SK-MEL-5 (cell line): ENCODE measurements at regions not wholly inside any gene's neighbourhood (a gene's known extent, or its start where the extent isn't known, plus 50 kb on each side); places are given as distances from the start of the nearest gene placed in this dataset.
"Not testable (repeated sequence)": the region's sequence is repeated elsewhere in the genome, so short reads cannot be mapped to it uniquely, and the experiment has no call there.

ENCODE experiments used
- DNase-seq: peaks from one replicate; pipeline ENCODE4 v3.0.0-alpha.2; 2016; ENCODE audit warnings: low read depth, low spot score
- in situ Hi-C: cut with HindIII; loops from 2 replicates; pipeline ENCODE4 v1.10.0; 2016; ENCODE audit warnings: low sequenced_read_pairs, high pct_unique_total_duplicates, low pct_unique_long_range_greater_than_20kb

DNA sequence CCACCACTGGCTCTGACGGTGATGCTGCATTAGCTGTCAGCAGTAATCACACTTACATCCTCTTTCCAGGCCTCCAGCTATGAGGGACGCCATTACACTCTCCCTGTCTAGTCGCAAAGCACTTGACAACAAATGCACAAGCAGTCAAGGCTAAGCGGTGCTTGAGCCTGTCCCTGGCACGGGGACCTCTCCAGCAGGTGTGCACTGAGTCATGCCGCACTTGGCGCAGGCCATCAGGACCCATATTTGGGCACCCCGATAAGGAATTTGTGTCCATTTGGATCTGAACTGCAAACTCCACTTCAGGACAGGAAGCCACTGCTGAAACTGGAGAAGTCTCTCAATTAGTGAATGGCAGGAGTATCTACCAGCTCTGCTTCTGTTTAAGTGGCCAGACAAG is 301.9 kb upstream of the OBI1 start:
- in situ Hi-C loops: no loop called here
- no peak for DNase-seq

DNA sequence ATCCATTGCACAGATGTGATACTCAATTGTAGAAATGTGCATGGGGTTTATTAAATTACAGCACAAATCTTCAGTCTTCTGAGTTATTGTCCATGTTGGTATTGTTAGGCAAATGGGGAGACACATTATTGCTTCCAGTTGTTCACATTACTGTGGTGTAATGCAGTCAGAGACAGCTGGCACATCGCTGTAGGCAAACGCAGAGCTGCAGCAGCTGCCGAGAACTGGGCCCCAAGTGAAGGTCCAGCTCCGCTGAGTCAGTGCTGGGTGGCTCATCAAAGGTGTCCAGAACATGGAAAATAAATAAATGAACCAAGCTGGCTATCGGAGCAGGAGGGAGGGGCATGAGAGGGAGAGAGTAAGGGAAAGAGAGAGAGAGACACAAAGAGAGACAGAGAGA is 299.1 kb upstream of the OBI1 start:
- in situ Hi-C loops: no loop called here
- no peak for DNase-seq

DNA sequence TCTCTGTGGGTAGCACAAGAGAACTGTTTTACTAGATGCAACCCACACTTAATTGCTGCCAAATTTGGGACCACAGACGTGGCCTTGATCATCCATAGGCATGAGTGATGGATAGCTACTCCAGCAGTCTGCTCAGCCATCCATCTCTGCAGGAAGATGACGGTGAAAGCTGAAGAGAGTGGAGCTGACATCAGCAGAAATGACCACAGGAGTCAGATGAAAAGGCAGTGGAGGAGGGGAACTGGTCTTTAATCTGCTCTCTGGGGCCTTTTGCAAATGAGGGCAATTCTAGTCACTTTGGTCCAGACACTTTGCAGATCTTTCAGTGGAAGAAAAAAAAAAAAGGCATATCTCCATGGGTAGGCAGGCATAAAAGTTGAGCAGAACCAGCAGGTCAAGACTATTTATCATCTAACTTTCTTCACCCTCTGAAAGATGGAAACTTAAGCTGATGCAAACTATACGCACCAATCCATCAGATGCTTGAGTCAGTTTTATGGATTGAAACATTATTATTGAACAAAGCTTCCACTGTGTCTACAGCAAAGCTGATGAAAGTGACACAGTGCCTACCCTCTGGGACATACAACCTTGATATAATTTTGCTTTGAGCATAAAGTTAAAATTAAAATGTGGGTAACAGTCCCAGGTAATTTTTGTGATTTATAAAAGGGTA is 281.6 kb upstream of the OBI1 start:
- in situ Hi-C loops: no loop called here
- DNase-seq: no peak

DNA sequence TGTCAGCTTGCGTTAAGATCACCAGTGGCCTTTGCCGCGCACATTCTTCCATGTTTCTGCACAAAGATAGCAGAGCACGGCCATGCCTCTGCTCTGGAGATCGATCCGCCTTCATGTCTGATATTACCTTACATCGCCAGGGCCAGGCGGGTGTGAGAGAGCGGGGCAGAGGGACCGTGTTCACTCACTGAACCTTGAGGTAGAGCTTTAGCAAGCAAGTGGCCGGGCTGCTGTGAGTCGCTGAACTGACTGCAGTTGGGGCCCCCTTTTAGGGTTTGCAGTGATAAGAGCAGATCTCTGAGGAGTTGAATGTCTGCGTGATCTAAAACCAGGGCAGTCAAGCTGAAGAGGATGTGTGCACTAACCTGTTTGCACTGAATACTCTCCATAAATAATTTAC is 275.4 kb upstream of the OBI1 start:
- in situ Hi-C loops: no loop called here
- DNase-seq: no peak

DNA sequence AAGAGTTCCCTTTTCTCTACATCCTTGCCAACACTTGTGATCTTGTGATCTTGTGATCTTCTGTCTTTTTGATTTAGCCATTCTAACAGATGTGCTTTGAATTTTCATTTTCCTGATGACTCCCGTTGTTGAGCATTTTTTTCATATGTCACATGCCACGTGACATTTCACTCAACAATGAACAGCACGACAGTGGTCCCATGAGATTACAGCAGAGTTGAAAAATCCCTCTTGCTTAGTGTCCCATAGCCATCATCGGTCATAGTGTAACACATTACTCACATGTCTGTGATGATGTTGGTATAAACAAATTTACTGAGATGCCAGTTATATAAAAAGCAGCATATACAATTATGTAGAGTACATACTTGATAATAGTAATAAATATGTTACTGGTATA is 256.1 kb upstream of the OBI1 start:
- DNase-seq: no peak
- in situ Hi-C loops: no loop called here

DNA sequence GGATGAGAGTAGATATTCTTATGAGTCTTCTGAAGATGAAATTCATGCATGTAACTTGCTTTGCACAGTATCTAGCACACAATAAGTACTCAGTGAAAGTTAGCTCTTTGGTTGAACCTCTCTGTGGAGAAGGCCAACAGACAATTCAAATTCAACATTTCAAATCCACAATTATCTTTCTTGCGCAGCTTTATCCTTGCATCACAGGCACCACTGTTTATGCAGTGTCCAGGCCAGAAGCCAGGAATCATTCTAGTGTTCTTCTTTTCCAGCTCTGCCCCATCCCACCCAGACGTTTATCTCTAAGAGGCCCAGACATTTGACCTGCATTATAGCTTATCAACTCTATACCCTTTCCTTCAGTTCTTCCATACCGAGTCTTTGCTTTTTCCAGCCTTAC is 254.7 kb upstream of the OBI1 start:
- DNase-seq: no peak
- in situ Hi-C loops: no loop called here

DNA sequence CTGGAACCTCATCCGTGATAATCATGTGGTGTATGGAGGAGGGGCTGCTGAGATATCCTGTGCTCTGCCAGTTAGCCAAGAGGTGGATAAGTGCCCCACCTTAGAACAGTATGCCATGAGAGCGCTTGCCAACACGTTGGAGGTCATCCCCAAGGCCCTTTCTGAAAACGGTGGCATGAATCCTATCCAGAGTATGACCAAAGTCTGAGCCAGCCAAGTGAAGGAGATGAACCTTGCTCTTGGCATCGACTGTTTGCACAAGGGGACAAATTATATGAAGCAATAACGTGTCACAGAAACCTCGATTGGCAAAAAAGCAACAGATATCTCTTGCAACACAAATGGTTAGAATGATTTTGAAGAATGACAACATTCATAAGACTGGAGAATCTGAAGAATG is 251.2 kb upstream of the OBI1 start:
- DNase-seq: no peak
- in situ Hi-C loops: no loop called here

DNA sequence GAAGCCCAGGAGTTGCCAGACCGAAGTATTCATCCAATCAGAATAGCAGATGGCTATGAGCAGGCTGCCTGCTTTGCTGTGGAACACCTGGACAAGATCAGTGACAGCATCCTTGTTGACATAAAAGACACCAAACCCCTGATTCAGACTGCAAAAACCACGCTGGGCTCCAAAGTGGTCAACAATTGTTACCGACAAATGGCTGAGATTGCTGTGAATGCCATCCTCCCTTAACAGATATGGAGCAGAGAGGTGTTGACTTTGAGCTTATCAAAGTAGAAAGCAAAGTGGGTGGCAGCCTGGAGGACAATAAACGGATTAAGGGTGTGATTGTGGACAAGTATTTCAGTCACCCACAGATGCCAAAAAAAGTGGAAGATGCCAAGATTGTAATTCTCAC is 250.3 kb upstream of the OBI1 start:
- no peak for DNase-seq
- in situ Hi-C loops: no loop called here

DNA sequence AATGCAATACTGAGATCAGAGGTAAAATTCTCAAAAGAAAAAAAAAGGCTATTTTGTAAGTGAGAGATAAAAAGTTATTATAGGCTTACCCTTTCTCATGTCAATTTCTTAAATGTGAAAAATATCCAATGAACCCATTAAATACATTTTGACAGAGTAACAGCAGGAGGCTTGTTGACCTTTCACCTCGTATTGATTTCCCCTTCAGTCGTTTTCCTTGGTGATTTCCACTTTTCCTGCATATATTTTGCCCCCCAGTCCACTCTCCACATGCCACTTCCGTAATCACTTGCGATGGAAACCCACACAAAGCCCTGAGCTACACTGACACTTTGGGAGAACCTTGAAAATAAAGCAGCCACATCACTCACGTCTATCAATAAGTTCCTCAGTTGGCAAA is 248.1 kb upstream of the OBI1 start:
- in situ Hi-C loops: no loop called here
- DNase-seq: no peak

DNA sequence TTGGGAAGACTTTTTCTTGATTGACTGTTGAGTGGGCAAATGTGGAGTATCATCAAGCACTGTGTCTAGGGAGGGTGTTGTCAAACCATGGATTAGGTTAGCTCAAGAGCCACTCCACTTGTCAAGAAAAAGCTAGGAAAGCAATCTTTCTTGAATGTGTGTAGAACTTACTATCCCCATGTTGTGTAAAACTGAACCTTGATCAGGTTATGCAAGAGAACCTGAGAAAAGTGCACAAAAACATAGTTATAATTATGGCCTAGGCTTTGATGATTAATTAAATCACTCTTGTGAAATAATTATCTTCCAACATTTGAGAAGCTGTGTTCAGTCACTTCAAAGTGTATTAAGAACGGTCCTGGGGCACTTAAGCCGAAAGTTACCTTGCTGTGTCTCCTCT is 238.2 kb upstream of the OBI1 start:
- DNase-seq: no peak
- in situ Hi-C loops: no loop called here

DNA sequence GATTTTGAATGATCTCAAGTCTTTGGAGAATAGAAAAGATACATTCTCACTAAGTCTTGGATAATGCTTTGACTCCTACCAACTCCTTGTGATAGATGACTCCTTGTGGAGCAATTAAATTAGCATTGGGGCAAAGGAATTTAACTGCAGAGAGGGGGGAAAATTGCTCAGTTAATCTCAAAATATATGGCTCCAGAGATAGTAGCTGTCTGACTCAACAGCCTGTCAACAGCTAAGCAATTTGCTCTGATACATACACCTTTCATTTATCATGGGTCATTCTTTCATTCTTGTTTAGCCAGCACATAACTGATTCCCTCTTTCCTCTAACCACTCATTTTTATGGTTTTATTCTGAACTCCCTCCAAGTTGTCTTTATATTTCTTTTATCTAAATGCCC is 225.6 kb upstream of the OBI1 start:
- in situ Hi-C loops: no loop called here

DNA sequence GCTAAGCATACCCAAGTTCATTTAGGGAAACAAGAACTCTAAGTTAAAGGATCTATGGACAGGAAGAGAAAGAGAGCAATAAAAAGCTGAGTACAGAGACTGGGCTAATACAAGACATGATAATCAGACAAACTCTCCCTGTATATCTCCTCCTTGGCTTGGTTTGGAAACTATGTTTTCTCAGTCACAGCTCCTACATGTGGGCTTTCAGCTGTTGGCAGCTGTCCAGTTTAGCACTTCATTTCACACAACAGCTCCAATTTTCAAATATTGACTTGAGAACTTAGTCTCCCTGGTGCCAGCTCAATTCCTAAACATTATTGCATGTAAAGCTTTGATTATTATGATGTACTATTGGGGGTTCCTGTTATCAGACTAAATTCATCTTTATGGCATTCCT is 222.8 kb upstream of the OBI1 start:
- DNase-seq: no peak
- in situ Hi-C loops: no loop called here

More for the DNA sequence above, 225.6 kb upstream of the OBI1 start:
- no peak for DNase-seq

DNA sequence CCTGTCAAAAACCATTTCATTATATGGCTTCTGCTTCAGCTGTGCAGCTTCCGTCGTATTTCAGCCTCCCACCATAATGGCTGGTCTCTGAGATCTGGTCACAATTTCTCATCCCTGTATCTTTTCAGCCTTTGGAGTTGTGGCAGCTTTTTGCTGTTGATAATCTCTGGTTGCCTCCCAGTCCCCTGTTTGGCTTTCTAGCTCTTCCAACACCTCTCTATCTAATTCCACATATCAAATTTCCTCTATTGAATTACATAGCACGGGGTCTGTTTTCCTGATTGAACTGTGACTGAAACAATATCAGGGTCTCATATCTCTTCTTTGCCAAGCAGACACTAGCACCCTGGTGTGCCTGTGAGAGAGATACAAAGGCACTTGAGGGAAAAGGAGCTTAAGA is 222.1 kb upstream of the OBI1 start:
- in situ Hi-C loops: no loop called here
- DNase-seq: no peak

DNA sequence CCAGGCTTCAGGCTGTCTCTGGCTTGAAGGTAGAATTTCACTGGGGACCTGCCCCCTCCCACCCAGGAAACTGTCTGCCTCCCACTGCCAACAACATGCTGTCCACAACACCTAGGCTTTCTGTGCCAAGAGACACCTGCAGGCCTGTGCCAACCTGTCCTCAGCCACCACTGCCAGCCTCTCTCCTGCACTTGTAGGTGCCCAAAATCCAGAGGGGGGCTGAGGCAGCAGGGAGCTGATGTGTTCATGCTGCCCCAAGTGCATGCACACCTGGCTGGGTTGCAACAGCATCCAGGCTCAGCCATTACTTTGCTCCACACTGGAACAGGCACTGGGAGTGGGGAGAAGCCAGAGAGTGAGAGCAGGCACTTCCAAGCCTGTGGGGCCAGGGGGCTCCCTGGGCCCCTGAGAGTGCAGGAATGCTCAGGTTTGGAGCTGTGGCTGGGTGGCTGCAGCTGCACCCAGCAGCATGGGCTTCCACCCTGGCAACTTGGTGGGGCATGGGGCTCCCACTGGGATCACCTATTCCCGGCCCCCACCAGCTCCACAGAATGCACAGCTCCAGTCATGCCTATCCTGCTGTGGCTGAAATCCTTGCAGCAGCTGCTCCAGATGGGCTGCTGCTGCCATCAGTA is 218.1 kb upstream of the OBI1 start:
- in situ Hi-C loops: no loop called here

DNA sequence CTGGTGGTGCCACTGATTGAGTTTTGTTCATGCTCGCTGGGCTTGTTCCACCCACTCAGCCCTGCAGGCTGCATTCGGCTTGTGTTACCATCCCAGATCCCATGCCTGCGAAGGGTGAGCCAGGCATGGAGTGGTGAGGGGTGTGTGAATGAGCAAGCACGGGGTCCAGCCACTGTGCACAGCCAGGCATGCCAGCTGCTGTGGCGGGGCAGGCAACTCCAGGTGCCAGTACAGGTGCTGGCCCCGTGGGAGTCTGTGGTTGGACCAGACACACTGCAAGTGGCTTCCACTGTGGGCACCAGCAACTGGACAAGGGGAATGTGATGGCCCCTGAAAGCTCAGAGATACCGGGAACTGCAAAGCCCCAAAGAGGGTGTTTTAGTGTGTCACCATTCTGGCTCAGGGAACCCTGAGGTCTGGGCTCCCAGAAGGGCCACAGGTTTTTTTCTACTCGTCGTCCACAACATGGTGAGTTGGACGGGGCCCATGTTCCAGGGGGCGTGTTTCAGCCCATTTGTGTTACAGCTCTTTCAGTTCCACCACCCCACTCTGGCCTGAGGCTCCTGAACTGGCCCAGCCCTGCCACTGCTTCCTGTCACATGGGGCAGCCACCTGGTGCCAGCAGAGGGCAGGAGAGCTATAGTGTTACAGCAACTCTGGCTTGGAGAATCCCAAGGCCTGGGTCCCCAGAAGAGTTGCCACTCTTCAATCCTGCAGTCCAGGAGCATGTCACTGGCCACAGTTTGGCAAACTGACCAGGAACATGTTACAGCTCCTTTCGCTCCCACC is 217.0 kb upstream of the OBI1 start:
- in situ Hi-C loops: no loop called here

More for the DNA sequence above, 218.1 kb upstream of the OBI1 start:
- DNase-seq: no peak

DNA sequence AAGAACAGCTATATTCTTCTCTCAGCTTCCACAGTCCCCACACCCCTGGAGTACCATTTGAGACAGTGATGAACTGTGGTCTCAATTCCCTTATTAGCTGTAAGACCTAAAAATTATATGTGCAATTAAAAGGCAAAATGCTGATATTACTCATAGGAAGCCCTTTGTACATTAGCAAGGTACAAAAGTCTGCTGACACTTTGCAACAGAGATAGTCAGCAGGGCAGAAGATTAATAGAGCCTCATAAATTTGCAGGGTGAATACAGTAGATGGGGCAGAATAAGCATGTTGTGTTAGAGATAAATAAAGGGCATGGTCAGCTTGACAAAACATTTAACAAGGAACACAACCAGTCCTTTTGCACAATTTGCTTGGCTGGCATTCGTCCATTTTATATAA is 210.0 kb upstream of the OBI1 start:
- in situ Hi-C loops: no loop called here
- no peak for DNase-seq

More for the DNA sequence above, 217.0 kb upstream of the OBI1 start:
- DNase-seq: peak; percentile 15

DNA sequence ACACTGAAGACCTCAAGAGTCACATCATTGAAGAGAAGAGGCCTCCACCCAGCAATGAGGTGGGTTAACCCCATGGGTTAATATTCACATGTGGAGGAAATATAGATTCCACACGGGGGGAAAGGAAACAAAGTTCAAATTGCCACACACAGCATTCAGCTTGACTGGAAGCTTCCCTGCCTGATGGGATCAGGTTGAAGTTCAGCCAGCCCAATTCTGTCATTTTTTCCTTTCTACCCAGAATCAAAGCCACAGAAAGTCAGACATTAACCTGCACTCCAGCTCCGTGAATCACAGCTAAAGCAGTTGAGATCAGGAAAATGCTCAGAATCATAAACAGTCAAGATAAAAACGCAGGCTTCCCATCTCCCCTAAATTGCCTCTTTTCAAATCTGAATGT is 208.7 kb upstream of the OBI1 start:
- no peak for DNase-seq
- in situ Hi-C loops: no loop called here

DNA sequence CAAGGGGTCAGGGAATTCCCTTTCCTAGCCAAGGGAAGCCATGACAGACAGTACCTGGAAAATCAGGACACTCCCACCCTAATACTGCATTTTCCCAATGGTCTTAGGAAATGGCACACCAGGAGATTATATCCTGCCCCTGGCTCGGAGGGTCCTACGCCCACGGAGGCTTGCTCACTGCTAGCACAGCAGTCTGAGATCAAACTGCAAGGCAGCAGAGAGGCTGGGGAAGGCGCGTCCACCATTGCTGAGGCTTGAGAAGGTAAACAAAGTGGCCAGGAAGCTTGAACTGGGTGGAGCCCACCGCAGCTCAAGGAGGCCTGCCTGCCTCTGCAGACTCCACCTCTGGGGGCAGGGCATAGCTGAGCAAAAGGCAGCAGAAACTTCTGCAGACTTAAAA is 207.1 kb upstream of the OBI1 start:
- in situ Hi-C loops, DNase-seq: not testable (repeated sequence)

DNA sequence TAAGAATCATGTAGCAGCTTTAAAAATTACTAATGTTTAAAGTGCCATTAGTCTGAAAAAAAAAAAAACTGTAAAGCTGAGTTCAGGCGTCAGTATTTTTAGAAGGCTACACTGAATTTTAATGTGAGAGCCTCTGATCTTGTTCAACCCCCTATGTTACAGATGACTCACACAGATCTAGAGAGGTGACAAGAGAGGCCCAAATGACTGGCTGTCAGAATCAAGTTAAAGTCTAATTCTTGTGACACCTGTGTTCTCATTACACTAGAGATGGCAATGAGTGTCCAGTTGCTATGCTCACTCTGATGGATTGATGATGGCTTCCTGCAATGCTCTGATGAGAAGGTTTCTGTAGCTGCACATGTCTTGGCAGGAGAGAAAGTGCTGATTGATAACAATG is 203.5 kb upstream of the OBI1 start:
- no peak for DNase-seq
- in situ Hi-C loops: no loop called here
